LHCN-M2 (cell line): ENCODE measurements at regions not wholly inside any gene's neighbourhood (a gene's known extent, or its start where the extent isn't known, plus 50 kb on each side); places are given as distances from the start of the nearest gene placed in this dataset.

Source experiments
- DNase-seq: peaks from one replicate; pipeline ENCODE4 v3.0.0-alpha.2; 2012; ENCODE audit warnings: low read depth

GRCh38 chrY:14895821-14896220, 371.5 kb downstream of the NLGN4Y start:
- peak; percentile 26 for DNase-seq

- no peak for DNase-seq
These were observed 381.6 kb downstream of the NLGN4Y start for GRCh38 chrY:14905894-14906293.
